Activated T-helper 1 cell treated with Interleukin-2 at 50 U/mL for 16 hours (primary cell): ENCODE measurements at regions not wholly inside any gene's neighbourhood (a gene's known extent, or its start where the extent isn't known, plus 50 kb on each side); places are given as distances from the start of the nearest gene placed in this dataset.

ENCODE experiments used
- DNase-seq: peaks from one replicate; pipeline ENCODE4 v3.0.0-alpha.2; 2020; ENCODE audit warnings: low read depth

DNA sequence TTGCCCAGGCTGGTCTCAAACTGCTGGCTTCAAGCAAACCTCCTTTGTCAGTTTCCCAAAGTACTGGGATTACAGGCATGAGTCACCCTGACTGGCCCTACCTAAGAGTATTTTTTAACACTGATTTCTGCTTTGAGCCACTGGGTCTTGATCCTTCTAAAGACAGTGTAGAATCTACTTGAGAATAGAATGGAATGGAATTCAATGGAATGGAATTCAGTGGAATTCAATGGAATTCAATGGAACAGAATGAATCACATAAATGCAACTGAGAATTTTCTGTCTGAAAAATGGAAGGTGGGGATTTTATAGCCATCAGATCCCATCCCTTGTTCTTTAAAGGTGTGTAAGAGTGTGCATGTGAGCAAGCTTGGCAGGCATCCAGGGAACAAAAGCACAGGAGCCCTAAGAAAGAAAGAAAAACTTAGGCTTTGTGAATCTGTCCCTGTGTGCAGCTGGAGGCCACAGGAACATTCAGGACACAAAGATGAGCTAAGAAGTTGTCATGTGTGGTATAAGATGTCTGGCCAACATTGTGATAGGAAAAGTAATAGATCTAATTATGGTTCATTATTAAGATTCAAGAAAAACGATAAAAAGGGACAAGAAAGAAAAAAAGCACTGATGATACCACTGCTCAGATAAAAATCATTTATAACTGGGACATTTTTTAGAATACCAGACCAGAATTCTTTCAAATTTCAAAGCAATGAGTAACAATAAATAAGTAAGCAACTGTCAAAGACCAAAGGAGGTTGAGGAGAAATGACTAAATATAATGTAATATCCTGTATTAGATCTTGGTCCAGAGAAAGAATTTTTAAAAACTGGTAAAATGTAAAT is 681.0 kb upstream of the GJE1 start:
- no peak for DNase-seq

DNA sequence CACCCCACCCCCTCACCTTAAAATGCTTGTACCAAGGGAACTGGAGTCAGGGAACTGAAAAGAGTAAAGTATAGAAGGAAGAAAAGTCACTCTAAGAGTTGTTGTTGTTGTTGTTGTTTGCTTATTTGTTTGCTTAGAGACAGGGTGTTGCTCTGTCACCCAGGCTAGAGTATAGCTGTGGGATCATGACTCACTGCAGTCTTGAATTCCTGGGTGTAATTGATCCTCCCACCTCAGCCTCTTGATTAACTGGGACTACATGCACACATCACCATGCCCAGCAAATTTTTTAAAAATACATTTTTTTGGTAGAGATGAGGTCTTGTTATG is 681.6 kb upstream of the GJE1 start:
- DNase-seq = no peak

DNA sequence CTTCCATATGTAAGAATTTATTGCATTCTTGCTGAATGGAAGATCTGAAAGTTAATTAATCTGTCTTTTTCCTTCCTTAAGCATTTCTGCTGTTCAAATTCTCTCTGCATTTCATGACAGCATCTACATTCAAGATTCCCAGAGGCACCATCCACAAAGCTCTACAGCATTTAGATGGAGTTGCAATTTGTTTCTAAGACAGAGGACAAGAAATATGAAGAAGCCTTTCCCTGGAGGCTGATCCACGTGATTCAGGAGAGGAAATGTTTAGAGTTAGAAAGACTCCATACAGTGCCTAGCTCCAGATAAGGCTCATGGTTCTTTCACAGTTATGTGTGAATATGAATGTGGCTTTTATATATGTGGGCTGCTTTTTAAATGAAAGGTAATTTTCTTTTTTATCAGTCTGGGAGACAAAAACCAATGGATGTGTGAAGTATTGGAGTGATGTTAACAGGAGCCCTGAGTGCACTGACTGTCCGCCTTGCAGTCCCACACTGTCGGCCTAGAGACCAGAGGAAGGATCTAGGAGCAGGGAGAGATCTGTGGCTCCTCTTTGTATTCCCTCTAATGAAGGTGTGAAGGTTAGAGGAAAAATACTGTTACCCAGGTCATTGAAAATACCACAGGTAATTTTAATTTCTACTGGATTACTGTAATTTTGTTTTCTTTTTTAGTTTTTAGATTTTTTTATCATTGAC is 686.6 kb upstream of the GJE1 start:
- DNase-seq = no peak

- no peak for DNase-seq
Measured at GRCh38 chr6:141443668-141444289, 688.9 kb upstream of the GJE1 start.

DNA sequence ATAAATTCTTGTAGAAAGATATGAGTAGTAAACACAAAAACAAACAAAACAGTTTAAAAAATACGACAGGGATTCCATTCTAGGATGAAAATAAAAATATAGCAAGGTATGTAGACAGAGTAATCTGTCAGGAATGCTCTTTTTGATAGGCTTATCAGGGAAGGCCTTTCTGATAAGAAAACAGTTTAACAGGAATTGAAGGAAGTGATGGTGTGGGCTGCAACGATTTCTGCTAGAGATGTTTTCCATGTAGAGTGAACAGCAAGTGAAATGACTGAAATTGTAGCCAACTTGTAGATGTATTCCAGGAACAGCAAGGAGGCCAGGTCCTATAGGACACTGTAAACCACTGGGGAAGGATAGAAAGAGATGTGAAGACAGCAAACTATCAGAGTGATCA is 689.7 kb upstream of the GJE1 start:
- no peak for DNase-seq

DNA sequence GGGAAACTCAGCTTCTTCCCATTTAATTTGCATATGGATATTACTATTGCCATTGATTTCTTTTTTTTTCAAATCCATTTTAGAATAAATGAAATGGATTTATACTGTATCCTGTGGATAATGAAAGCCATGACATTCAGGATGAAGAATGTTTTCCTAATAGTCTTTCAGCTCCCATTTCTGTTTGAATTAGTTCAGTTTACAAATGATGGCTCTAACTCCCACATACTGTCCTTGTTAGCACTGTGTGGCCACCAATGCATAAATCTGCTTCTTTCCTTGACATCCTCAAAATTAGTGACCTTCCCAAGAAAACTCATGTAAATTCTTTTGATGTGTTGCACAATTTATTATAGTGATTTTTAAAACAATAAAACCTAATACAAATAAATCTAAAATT is 693.2 kb upstream of the GJE1 start:
- DNase-seq = no peak

GRCh38 chr6:141437685-141438084 is 695.0 kb upstream of the GJE1 start:
- DNase-seq = no peak

- no peak for DNase-seq
Measured at GRCh38 chr6:141437011-141437410, 695.7 kb upstream of the GJE1 start.

DNA sequence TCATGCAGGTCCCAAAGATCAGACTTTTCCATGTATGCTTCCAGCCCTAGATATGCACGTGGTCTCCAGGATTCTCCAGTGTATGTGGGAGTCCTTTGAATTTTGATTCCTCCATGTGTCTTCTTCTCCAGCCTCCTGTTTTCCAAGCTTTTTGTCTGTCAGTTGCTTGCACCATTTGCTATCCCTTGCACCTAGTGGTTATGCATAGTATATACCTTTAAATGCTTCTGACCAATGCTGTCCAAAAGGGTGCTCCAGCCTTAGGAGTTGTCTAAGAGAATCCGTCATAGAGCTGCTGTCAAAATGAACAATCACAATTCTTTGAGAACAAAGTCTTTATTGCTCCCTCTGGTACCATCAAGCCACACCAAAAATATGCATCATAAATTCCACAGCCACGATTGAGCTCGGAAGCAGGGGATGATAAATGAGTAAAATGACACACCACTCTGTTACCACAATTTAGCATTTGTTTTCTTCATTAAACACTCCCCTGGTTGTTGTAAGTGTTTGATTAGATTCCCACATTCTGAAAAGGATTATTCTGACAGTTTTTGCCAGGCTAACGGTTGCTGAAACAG is 706.2 kb upstream of the GJE1 start:
- no peak for DNase-seq

DNA sequence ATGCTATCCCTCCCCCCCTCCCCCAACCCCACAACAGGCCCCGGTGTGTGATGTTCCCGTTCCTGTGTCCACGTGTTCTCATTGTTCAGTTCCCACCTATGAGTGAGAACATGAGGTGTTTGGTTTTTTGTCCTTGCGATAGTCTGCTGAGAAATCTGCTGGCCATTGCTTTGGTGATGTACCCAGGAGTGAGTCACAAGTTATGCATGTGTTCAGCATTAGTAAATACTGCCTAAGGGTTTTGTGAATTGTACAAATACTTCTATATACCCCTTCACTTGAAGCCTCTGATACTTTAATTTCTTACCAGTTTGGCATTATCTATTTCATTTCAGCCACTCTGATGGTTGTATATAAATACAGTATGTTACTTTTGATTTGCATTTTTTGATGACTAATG is 711.3 kb upstream of the GJE1 start:
- DNase-seq = no peak

GRCh38 chr6:141418076-141418475 is 714.6 kb upstream of the GJE1 start:
- DNase-seq = no peak

- no peak for DNase-seq
Measured at GRCh38 chr6:141415896-141416295, 716.8 kb upstream of the GJE1 start.

- no peak for DNase-seq
Measured at GRCh38 chr6:141413196-141413595, 719.5 kb upstream of the GJE1 start.

GRCh38 chr6:141406761-141407160 is 726.0 kb upstream of the GJE1 start:
- DNase-seq = no peak

- DNase-seq = no peak
Measured at GRCh38 chr6:141403827-141404226, 728.9 kb upstream of the GJE1 start.

- no peak for DNase-seq
Measured at GRCh38 chr6:141403103-141403502, 729.6 kb upstream of the GJE1 start.

- DNase-seq = no peak
Measured at GRCh38 chr6:141402489-141402888, 730.2 kb upstream of the GJE1 start.

DNA sequence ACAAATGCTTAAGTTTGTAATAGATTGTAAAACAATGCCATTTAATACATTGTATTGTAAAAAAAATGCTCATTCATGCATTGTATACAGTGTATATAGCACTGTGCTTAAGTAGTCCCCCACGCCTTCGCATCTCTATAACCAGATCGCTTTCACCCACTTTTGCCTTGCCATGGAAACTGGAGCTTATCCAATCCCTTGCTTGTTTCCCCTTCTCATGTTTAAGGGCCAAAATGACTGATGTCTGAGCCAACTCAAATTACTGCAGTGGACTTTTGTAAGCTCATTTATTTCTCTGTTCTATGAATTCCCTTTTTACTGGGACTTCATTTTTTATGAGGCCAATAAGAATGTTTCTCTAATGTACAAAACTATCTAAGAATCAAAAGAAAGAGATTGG is 730.9 kb upstream of the GJE1 start:
- DNase-seq = no peak

DNA sequence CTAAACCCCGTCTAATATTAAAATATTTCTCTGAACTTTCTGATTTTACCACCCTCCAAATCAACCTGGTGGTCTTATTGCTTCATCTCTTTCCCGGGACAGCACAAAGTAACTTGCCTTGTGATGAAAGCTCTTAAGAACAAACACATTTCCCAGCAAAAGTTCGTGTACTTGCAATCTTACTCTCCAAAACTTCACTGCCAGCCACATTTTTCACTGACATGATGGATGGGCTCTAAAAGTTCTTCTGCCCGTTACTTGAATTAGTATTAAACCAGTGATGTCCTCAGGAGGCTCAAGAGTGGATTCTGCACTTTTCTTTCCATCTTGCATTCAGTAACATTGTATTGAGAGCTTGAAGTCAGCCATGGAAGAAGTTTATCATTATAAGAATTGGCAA is 731.6 kb upstream of the GJE1 start:
- no peak for DNase-seq

DNA sequence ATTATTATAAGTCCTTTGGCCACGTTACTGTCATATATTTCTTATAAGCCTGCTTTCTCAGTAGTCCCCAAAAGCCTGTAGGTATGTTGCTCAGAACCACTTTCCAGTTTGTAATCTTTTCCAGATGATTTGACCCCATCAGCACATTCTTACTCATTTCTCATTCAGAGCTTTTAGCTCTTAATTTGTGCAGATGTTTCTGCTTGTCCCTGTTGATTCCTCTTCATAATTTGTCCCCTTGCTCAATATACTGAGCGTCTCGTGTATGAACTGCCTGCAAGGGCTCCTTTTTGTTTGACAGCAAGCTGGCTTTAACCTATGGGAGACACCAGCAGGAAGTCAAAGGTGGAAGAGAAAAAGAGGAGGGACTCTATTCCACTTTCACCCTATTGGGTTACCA is 733.8 kb upstream of the GJE1 start:
- no peak for DNase-seq

- no peak for DNase-seq
Measured at GRCh38 chr6:141395443-141396008, 737.2 kb upstream of the GJE1 start.

DNA sequence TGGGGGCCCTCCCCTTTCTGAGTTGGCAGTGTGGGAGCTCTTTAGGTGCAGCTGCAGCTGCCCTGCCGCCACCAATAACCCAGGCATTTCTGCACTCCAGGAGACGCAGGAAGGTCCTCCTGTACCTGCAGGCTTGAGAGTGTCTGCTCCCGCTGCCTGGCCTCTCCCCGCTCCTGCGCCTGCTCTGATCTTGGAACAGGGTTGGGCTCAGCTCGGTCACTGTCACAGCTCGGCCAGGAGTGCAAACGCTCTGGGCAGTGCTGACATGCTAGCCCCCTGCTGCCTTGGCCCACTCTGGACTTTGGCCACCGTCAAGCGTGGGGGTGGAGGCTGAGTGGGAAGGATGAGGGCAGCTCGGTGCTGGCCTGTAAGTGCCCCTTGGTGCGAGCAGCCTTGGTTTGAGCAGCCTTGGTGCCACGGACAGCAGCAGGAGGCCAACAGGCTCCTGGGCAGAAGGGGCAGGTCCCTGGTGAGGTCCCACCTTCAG is 738.1 kb upstream of the GJE1 start:
- DNase-seq = no peak

GRCh38 chr6:141394125-141394536 is 738.6 kb upstream of the GJE1 start:
- DNase-seq = no peak
